ENCODE measurements at regions not wholly inside any gene's neighbourhood (a gene's known extent, or its start where the extent isn't known, plus 50 kb on each side); places are given as distances from the start of the nearest gene placed in this dataset.

GRCh38 chr19:30152510-30153291, 210.7 kb downstream of the URI1 start:
- POLR2A ChIA-PET: no interaction called here
- CTCF ChIA-PET: no interaction called here
- H3K36me3 ChIP-seq (ENCODE audit: control insufficient read depth, insufficient read depth, low read length): no peaks in the 10 kb centered on the region
- H3K4me3 ChIP-seq (ENCODE audit: low read depth, low read length): no peak overlapping the region
- no peak for DNase-seq (ENCODE audit: low read depth)
- H3K27me3 ChIP-seq (ENCODE audit: control insufficient read depth, insufficient read depth, low read length): no peaks in the 10 kb centered on the region
- no peak for TF ChIP-seq CTCF (IDR thresholded peaks at IDR 0.05; ENCODE audit: insufficient read depth, low read depth, low read length)

- POLR2A ChIA-PET: no interaction called here
- TF ChIP-seq CTCF (IDR thresholded peaks at IDR 0.05; ENCODE audit: insufficient read depth, low read depth, low read length): no peak
- Histone ChIP-seq H3K4me3 (ENCODE audit: low read depth, low read length) (no peak overlapping the region), H3K27me3 (ENCODE audit: control insufficient read depth, insufficient read depth, low read length) (no peaks in the 10 kb centered on the region), H3K36me3 (ENCODE audit: control insufficient read depth, insufficient read depth, low read length) (no peaks in the 10 kb centered on the region)
- DNase-seq (ENCODE audit: low read depth): no peak
- CTCF ChIA-PET: no interaction called here
These were observed 211.5 kb downstream of the URI1 start for GRCh38 chr19:30153326-30154210.

- no peaks in the 10 kb centered on the region for H3K27me3 ChIP-seq (ENCODE audit: control insufficient read depth, insufficient read depth, low read length)
- H3K4me3 ChIP-seq (ENCODE audit: low read depth, low read length): no peak overlapping the region
- no peak for DNase-seq (ENCODE audit: low read depth)
- ChIA-PET CTCF (no interaction called here), POLR2A (no interaction called here)
- TF ChIP-seq CTCF (IDR thresholded peaks at IDR 0.05; ENCODE audit: insufficient read depth, low read depth, low read length): no peak
- H3K36me3 ChIP-seq (ENCODE audit: control insufficient read depth, insufficient read depth, low read length): no peaks in the 10 kb centered on the region
These were observed 212.4 kb downstream of the URI1 start for GRCh38 chr19:30154410-30154809.

- Histone ChIP-seq H3K27me3 (ENCODE audit: control insufficient read depth, insufficient read depth, low read length) (no peaks in the 10 kb centered on the region), H3K36me3 (ENCODE audit: control insufficient read depth, insufficient read depth, low read length) (no peaks in the 10 kb centered on the region), H3K4me3 (ENCODE audit: low read depth, low read length) (no peak overlapping the region)
- ChIA-PET POLR2A (no interaction called here), CTCF (no interaction called here)
- TF ChIP-seq CTCF (IDR thresholded peaks at IDR 0.05; ENCODE audit: insufficient read depth, low read depth, low read length): no peak
- no peak for DNase-seq (ENCODE audit: low read depth)
These were observed 213.6 kb downstream of the URI1 start for GRCh38 chr19:30155381-30156200.

GRCh38 chr19:30156646-30157045, 214.6 kb downstream of the URI1 start:
- H3K4me3 ChIP-seq (ENCODE audit: low read depth, low read length): no peak overlapping the region
- POLR2A ChIA-PET: no interaction called here
- CTCF ChIA-PET: no interaction called here
- no peaks in the 10 kb centered on the region for H3K36me3 ChIP-seq (ENCODE audit: control insufficient read depth, insufficient read depth, low read length)
- no peak for DNase-seq (ENCODE audit: low read depth)
- TF ChIP-seq CTCF (IDR thresholded peaks at IDR 0.05; ENCODE audit: insufficient read depth, low read depth, low read length): no peak
- H3K27me3 ChIP-seq (ENCODE audit: control insufficient read depth, insufficient read depth, low read length): no peaks in the 10 kb centered on the region
